ENCODE measurements at regions not wholly inside any gene's neighbourhood (a gene's known extent, or its start where the extent isn't known, plus 50 kb on each side); places are given as distances from the start of the nearest gene placed in this dataset.

GRCh38 chr6:125392682-125393081 lies 90.9 kb upstream of the HDDC2 start:
- BruUV-seq (replicated peaks) = no TSS peak
- dilution Hi-C loops (cut with MboI; ENCODE audit: extremely low pct_ligation_motif_present, low sequenced_read_pairs) = no loop called here
- CTCF ChIA-PET = no interaction called here

GRCh38 chr6:125393449-125393858 lies 91.7 kb upstream of the HDDC2 start:
- DNase-seq (ENCODE audit: low read depth, low spot score) (no peak), FAIRE-seq (no peak)
- Histone ChIP-seq H3K9ac (replicated peaks; ENCODE audit: extremely low read depth, insufficient read depth, low read length) (no peak overlapping the region), H3K4me1 (ENCODE audit: control insufficient read depth, extremely low read depth, insufficient read depth, low read length) (no peaks in the 10 kb centered on the region), H3K9me3 (replicated peaks; ENCODE audit: control insufficient read depth, insufficient read depth, low read length) (no peaks in the 10 kb centered on the region), H3K9me1 (replicated peaks; ENCODE audit: control insufficient read depth, extremely low read depth, insufficient read depth, low read length) (no peaks in the 10 kb centered on the region), H2AFZ (ENCODE audit: low read depth, low read length) (no peak overlapping the region), H3K4me3 (replicated peaks in 1 of 3; ENCODE audit: insufficient read depth in 1 of 3, low read depth in 1 of 3, low read length in 3 of 3) (no peak overlapping the region), H3K36me3 (ENCODE audit: control insufficient read depth in 2 of 2, extremely low read depth in 1 of 2, insufficient read depth in 2 of 2, low read length in 2 of 2) (no peaks in the 10 kb centered on the region), H3K79me2 (ENCODE audit: control insufficient read depth, insufficient read depth, low read length) (no peaks in the 10 kb centered on the region), H4K20me1 (replicated peaks; ENCODE audit: control insufficient read depth, extremely low read depth, insufficient read depth, low read length) (no peaks in the 10 kb centered on the region), H3K4me2 (ENCODE audit: insufficient read depth, low read length) (no peak overlapping the region), H3K27ac (ENCODE audit: insufficient read depth, low read depth, low read length) (no peak overlapping the region), H3K27me3 (ENCODE audit: control insufficient read depth in 2 of 2, insufficient read depth in 2 of 2, low read length in 2 of 2) (no peaks in the 10 kb centered on the region)
- ChIA-PET CTCF (no interaction called here), POLR2A (no interaction called here)
- intact Hi-C loops (cut with micrococcal nuclease) (no loop called here), dilution Hi-C loops (cut with MboI; ENCODE audit: extremely low pct_ligation_motif_present, low sequenced_read_pairs) (no loop called here)
- TF ChIP-seq GATA2 (IDR thresholded peaks at IDR 0.05; ENCODE audit: insufficient read depth, insufficient read length, low read depth, low read length) = no peak
- TF ChIP-seq, protein P1, sequence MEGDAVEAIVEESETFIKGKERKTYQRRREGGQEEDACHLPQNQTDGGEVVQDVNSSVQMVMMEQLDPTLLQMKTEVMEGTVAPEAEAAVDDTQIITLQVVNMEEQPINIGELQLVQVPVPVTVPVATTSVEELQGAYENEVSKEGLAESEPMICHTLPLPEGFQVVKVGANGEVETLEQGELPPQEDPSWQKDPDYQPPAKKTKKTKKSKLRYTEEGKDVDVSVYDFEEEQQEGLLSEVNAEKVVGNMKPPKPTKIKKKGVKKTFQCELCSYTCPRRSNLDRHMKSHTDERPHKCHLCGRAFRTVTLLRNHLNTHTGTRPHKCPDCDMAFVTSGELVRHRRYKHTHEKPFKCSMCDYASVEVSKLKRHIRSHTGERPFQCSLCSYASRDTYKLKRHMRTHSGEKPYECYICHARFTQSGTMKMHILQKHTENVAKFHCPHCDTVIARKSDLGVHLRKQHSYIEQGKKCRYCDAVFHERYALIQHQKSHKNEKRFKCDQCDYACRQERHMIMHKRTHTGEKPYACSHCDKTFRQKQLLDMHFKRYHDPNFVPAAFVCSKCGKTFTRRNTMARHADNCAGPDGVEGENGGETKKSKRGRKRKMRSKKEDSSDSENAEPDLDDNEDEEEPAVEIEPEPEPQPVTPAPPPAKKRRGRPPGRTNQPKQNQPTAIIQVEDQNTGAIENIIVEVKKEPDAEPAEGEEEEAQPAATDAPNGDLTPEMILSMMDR (IDR thresholded peaks at IDR 0.05; ENCODE audit: extremely low read depth in 1 of 2, insufficient read depth in 1 of 2, low read depth in 1 of 2, low read length in 2 of 2) = no peak
- TF ChIP-seq FOS (IDR thresholded peaks at IDR 0.05; ENCODE audit: borderline replicate concordance, insufficient read depth, low read length) = no peak
- no peak for TF ChIP-seq JUN (IDR thresholded peaks at IDR 0.05; ENCODE audit: borderline replicate concordance, insufficient read depth, insufficient read length, low read depth)
- TF ChIP-seq MYC (IDR thresholded peaks at IDR 0.05; ENCODE audit: low read depth, low read length) = no peak
- TF ChIP-seq MAX (IDR thresholded peaks at IDR 0.05; ENCODE audit: insufficient read depth, insufficient read length) = no peak
- no peak for TF ChIP-seq POLR2AphosphoS5 (IDR thresholded peaks at IDR 0.05; ENCODE audit: insufficient read depth, low read depth, low read length)
- TF ChIP-seq POLR2A (IDR thresholded peaks at IDR 0.05; ENCODE audit: low read depth, low read length) = no peak
- no peak for TF ChIP-seq EZH2 (IDR thresholded peaks at IDR 0.05; ENCODE audit: borderline replicate concordance, low read depth, low read length, severe bottlenecking)
- no TSS peak for BruUV-seq (replicated peaks)

More at GRCh38 chr6:125392682-125393081, 90.9 kb upstream of the HDDC2 start:
- intact Hi-C loops (cut with micrococcal nuclease) = no loop called here
- POLR2A ChIA-PET = interaction anchor here (0.6 kb wide), 1 partner anchor 238 kb away, joined by 3 read pairs; no protein-coding TSS in a partner anchor
- Histone ChIP-seq H3K36me3 (ENCODE audit: control insufficient read depth in 2 of 2, extremely low read depth in 1 of 2, insufficient read depth in 2 of 2, low read length in 2 of 2) (no peaks in the 10 kb centered on the region), H4K20me1 (replicated peaks; ENCODE audit: control insufficient read depth, extremely low read depth, insufficient read depth, low read length) (no peaks in the 10 kb centered on the region), H3K4me3 (replicated peaks in 1 of 3; ENCODE audit: insufficient read depth in 1 of 3, low read depth in 1 of 3, low read length in 3 of 3) (no peak overlapping the region), H3K27me3 (ENCODE audit: control insufficient read depth in 2 of 2, insufficient read depth in 2 of 2, low read length in 2 of 2) (no peaks in the 10 kb centered on the region), H3K9me3 (replicated peaks; ENCODE audit: control insufficient read depth, insufficient read depth, low read length) (no peaks in the 10 kb centered on the region), H3K27ac (ENCODE audit: insufficient read depth, low read depth, low read length) (no peak overlapping the region), H2AFZ (ENCODE audit: low read depth, low read length) (no peak overlapping the region), H3K9me1 (replicated peaks; ENCODE audit: control insufficient read depth, extremely low read depth, insufficient read depth, low read length) (no peaks in the 10 kb centered on the region), H3K9ac (replicated peaks; ENCODE audit: extremely low read depth, insufficient read depth, low read length) (no peak overlapping the region), H3K79me2 (ENCODE audit: control insufficient read depth, insufficient read depth, low read length) (no peaks in the 10 kb centered on the region), H3K4me2 (ENCODE audit: insufficient read depth, low read length) (no peak overlapping the region), H3K4me1 (ENCODE audit: control insufficient read depth, extremely low read depth, insufficient read depth, low read length) (no peaks in the 10 kb centered on the region)
- no peak for DNase-seq (ENCODE audit: low read depth, low spot score)
- no peak for TF ChIP-seq GATA2 (IDR thresholded peaks at IDR 0.05; ENCODE audit: insufficient read depth, insufficient read length, low read depth, low read length)
- TF ChIP-seq MAX (IDR thresholded peaks at IDR 0.05; ENCODE audit: insufficient read depth, insufficient read length) = no peak
- no peak for TF ChIP-seq EZH2 (IDR thresholded peaks at IDR 0.05; ENCODE audit: borderline replicate concordance, low read depth, low read length, severe bottlenecking)
- TF ChIP-seq JUN (IDR thresholded peaks at IDR 0.05; ENCODE audit: borderline replicate concordance, insufficient read depth, insufficient read length, low read depth) = no peak
- no peak for TF ChIP-seq POLR2AphosphoS5 (IDR thresholded peaks at IDR 0.05; ENCODE audit: insufficient read depth, low read depth, low read length)
- no peak for FAIRE-seq

All from endothelial cell of umbilical vein (primary cell).